ENCODE measurements at regions not wholly inside any gene's neighbourhood (a gene's known extent, or its start where the extent isn't known, plus 50 kb on each side); places are given as distances from the start of the nearest gene placed in this dataset.

DNA sequence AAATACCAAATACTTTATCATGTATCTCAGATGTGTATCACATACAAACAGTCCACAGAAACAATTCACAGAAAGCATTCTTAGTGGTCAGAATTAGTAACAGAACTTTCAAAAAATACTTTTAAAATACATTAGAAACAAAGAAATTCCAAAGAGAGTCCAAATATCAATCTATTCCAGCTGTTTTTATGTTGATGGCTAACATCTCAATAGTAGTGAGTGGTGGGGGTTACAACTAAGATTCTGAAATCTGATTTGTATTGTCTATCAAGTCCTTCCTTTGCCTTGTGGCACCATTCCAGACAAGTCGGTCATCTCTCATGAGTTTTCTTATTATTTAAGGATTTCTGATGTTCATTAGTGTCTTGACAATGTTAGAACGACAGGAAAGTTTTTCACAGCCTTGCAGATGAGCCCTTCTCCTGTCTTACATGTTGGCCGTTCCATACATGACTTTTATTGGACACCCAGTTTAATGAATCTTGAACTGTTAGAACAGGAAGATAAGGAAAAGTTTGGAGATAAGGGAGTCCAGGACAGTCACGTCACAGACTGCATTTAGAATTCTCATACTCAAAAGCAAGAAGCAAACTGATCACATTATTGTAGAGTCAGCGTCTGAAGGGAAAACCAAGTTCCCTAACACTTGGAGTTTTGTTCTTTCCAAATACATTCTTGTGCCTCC, 410.3 kb downstream of the PID1 start:
- DNase-seq (ENCODE audit: low spot score in 2 of 2, unreplicated experiment in 2 of 2), result no peak
- peaks cover 4% of the 10 kb centered on the region for H3K4me1 Mint-ChIP-seq
- no peaks in the 10 kb centered on the region for H3K9me3 Mint-ChIP-seq
- no peaks in the 10 kb centered on the region for H3K27me3 Mint-ChIP-seq (ENCODE audit: low read depth)
- TF ChIP-seq CTCF (IDR thresholded peaks at IDR 0.05; ENCODE audit: unreplicated experiment), result no peak
- H3K4me3 Mint-ChIP-seq, result no peak overlapping the region
- no peak overlapping the region for H3K27ac Mint-ChIP-seq
- H3K36me3 Mint-ChIP-seq, result no peaks in the 10 kb centered on the region

DNA sequence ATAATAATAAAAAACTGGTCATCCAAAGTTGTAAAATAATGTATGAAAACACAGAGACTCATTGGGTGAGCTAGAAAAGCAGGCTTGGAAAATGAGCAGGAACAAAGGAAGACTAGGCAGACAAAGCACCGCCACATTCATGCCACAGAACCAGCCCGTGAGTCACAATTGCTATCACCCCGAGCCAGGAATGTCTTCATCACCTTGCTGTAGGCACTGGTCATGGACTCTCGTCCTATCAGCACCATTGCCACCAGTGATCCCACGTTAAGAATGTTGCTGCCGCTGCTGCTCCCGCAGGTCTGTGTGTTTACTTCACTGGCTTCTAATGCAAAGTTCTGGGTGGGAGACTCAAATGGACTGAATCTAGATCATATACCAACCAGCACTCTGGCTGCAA, 417.9 kb downstream of the PID1 start:
- H3K4me3 Mint-ChIP-seq, result no peak overlapping the region
- H3K9me3 Mint-ChIP-seq, result no peaks in the 10 kb centered on the region
- peaks cover 1% of the 10 kb centered on the region for H3K4me1 Mint-ChIP-seq
- no peak for DNase-seq (ENCODE audit: low spot score in 2 of 2, unreplicated experiment in 2 of 2)
- no peaks in the 10 kb centered on the region for H3K36me3 Mint-ChIP-seq
- H3K27me3 Mint-ChIP-seq (ENCODE audit: low read depth), result no peaks in the 10 kb centered on the region
- TF ChIP-seq CTCF (IDR thresholded peaks at IDR 0.05; ENCODE audit: unreplicated experiment), result no peak
- H3K27ac Mint-ChIP-seq, result no peak overlapping the region

- DNase-seq (ENCODE audit: low spot score in 2 of 2, unreplicated experiment in 2 of 2), result no peak
- H3K27ac Mint-ChIP-seq, result no peak overlapping the region
- no peak overlapping the region for H3K4me3 Mint-ChIP-seq
- no peaks in the 10 kb centered on the region for H3K27me3 Mint-ChIP-seq (ENCODE audit: low read depth)
- H3K9me3 Mint-ChIP-seq, result no peaks in the 10 kb centered on the region
- no peaks in the 10 kb centered on the region for H3K36me3 Mint-ChIP-seq
- no peak for TF ChIP-seq CTCF (IDR thresholded peaks at IDR 0.05; ENCODE audit: unreplicated experiment)
- peaks cover 6% of the 10 kb centered on the region for H3K4me1 Mint-ChIP-seq
Observed at GRCh38 chr2:228848638-228849037, 422.4 kb downstream of the PID1 start.

GRCh38 chr2:228847684-228848083, 423.4 kb downstream of the PID1 start:
- Mint-ChIP-seq H3K27ac (no peak overlapping the region), H3K27me3 (ENCODE audit: low read depth) (no peaks in the 10 kb centered on the region), H3K4me1 (peaks cover 6% of the 10 kb centered on the region), H3K36me3 (no peaks in the 10 kb centered on the region), H3K4me3 (no peak overlapping the region), H3K9me3 (no peaks in the 10 kb centered on the region)
- TF ChIP-seq CTCF (IDR thresholded peaks at IDR 0.05; ENCODE audit: unreplicated experiment), result no peak
- no peak for DNase-seq (ENCODE audit: low spot score in 2 of 2, unreplicated experiment in 2 of 2)

GRCh38 chr2:228846161-228846560, 424.9 kb downstream of the PID1 start:
- DNase-seq (ENCODE audit: low spot score in 2 of 2, unreplicated experiment in 2 of 2), result no peak
- Mint-ChIP-seq H3K4me1 (peaks cover 6% of the 10 kb centered on the region), H3K36me3 (no peaks in the 10 kb centered on the region), H3K27me3 (ENCODE audit: low read depth) (no peaks in the 10 kb centered on the region), H3K27ac (no peak overlapping the region), H3K9me3 (no peaks in the 10 kb centered on the region), H3K4me3 (no peak overlapping the region)
- no peak for TF ChIP-seq CTCF (IDR thresholded peaks at IDR 0.05; ENCODE audit: unreplicated experiment)

Measured in mesothelial cell of epicardium (in vitro differentiated cells).